ENCODE measurements at regions not wholly inside any gene's neighbourhood (a gene's known extent, or its start where the extent isn't known, plus 50 kb on each side); places are given as distances from the start of the nearest gene placed in this dataset.
"Not testable (repeated sequence)": the region's sequence is repeated elsewhere in the genome, so short reads cannot be mapped to it uniquely, and the experiment has no call there.

GRCh38 chr11:71721840-71722239, 111.2 kb upstream of the DEFB108B start:
- not testable (repeated sequence) for DNase-seq (ENCODE audit: low spot score)

GRCh38 chr11:71723991-71724390, 109.0 kb upstream of the DEFB108B start:
- DNase-seq (ENCODE audit: low spot score): not testable (repeated sequence)

- not testable (repeated sequence) for DNase-seq (ENCODE audit: low spot score)
Observed at GRCh38 chr11:71730748-71731147, 102.3 kb upstream of the DEFB108B start.

GRCh38 chr11:71734368-71734767, 98.6 kb upstream of the DEFB108B start:
- DNase-seq (ENCODE audit: low spot score): not testable (repeated sequence)

- not testable (repeated sequence) for DNase-seq (ENCODE audit: low spot score)
Observed at GRCh38 chr11:71738317-71738716, 94.7 kb upstream of the DEFB108B start.

GRCh38 chr11:71743385-71743784, 89.6 kb upstream of the DEFB108B start:
- DNase-seq (ENCODE audit: low spot score): not testable (repeated sequence)

GRCh38 chr11:71745656-71746055, 87.3 kb upstream of the DEFB108B start:
- DNase-seq (ENCODE audit: low spot score): not testable (repeated sequence)

GRCh38 chr11:71746263-71746662, 86.7 kb upstream of the DEFB108B start:
- not testable (repeated sequence) for DNase-seq (ENCODE audit: low spot score)

GRCh38 chr11:71748965-71749620, 83.9 kb upstream of the DEFB108B start:
- DNase-seq (ENCODE audit: low spot score): not testable (repeated sequence)

- not testable (repeated sequence) for DNase-seq (ENCODE audit: low spot score)
Observed at GRCh38 chr11:71750908-71751307, 82.1 kb upstream of the DEFB108B start.

GRCh38 chr11:71764695-71765491, 68.1 kb upstream of the DEFB108B start:
- not testable (repeated sequence) for DNase-seq (ENCODE audit: low spot score)

GRCh38 chr11:71767016-71767415, 66.0 kb upstream of the DEFB108B start:
- not testable (repeated sequence) for DNase-seq (ENCODE audit: low spot score)

GRCh38 chr11:71772193-71772592, 60.8 kb upstream of the DEFB108B start:
- not testable (repeated sequence) for DNase-seq (ENCODE audit: low spot score)

- no peak for DNase-seq (ENCODE audit: low spot score)
Observed at GRCh38 chr11:71774603-71775222, 58.3 kb upstream of the DEFB108B start.

GRCh38 chr11:71780116-71780515, 52.9 kb upstream of the DEFB108B start:
- DNase-seq (ENCODE audit: low spot score): not testable (repeated sequence)

GRCh38 chr11:71780771-71781170, 52.2 kb upstream of the DEFB108B start:
- not testable (repeated sequence) for DNase-seq (ENCODE audit: low spot score)

- not testable (repeated sequence) for DNase-seq (ENCODE audit: low spot score)
Observed at GRCh38 chr11:71781491-71781890, 51.5 kb upstream of the DEFB108B start.

GRCh38 chr11:71782229-71782861, 50.7 kb upstream of the DEFB108B start:
- DNase-seq (ENCODE audit: low spot score): not testable (repeated sequence)

- DNase-seq (ENCODE audit: low spot score): not testable (repeated sequence)
Observed at GRCh38 chr11:71783191-71783590, 49.8 kb upstream of the DEFB108B start.

Measured in HuH-7.5 (cell line).